Dermis microvascular lymphatic vessel endothelial cell (primary cell): ENCODE measurements at regions not wholly inside any gene's neighbourhood (a gene's known extent, or its start where the extent isn't known, plus 50 kb on each side); places are given as distances from the start of the nearest gene placed in this dataset.

Experiments used
- DNase-seq, 2 donors: peaks; one replicate each; pipeline versions ENCODE4 v3.0.0 to v3.0.0-alpha.2; 2010; ENCODE audit warnings: low read depth in 2 of 2

- DNase-seq = no peak
These were observed 999.5 kb downstream of the JRKL start for GRCh38 chr11:97389270-97389669.

- DNase-seq = no peak
These were observed 1008.4 kb downstream of the JRKL start for GRCh38 chr11:97398246-97398645.

GRCh38 chr11:97409141-97409540 lies 1019.3 kb downstream of the JRKL start:
- no peak for DNase-seq

GRCh38 chr11:97414801-97415200 lies 1025.0 kb downstream of the JRKL start:
- DNase-seq = no peak

- no peak for DNase-seq
These were observed 1029.9 kb downstream of the JRKL start for GRCh38 chr11:97419729-97420128.

- DNase-seq = no peak
These were observed 1038.5 kb downstream of the JRKL start for GRCh38 chr11:97428247-97428790.

- DNase-seq = no peak
These were observed 1041.1 kb downstream of the JRKL start for GRCh38 chr11:97430877-97431276.

- DNase-seq = no peak
These were observed 1043.1 kb downstream of the JRKL start for GRCh38 chr11:97432926-97433325.

GRCh38 chr11:97445561-97445960 lies 1055.7 kb downstream of the JRKL start:
- no peak for DNase-seq

- DNase-seq = no peak
These were observed 1061.6 kb downstream of the JRKL start for GRCh38 chr11:97451441-97451840.

- peak in 1 of 2 donors; percentile 49 for DNase-seq
These were observed 1065.2 kb downstream of the JRKL start for GRCh38 chr11:97454988-97455387.

- no peak for DNase-seq
These were observed 1070.3 kb downstream of the JRKL start for GRCh38 chr11:97460091-97460490.

- no peak for DNase-seq
These were observed 1071.4 kb downstream of the JRKL start for GRCh38 chr11:97461044-97461880.

GRCh38 chr11:97461934-97462333 lies 1072.1 kb downstream of the JRKL start:
- no peak for DNase-seq

GRCh38 chr11:97463891-97464290 lies 1074.1 kb downstream of the JRKL start:
- DNase-seq = no peak

GRCh38 chr11:97471480-97471879 lies 1081.7 kb downstream of the JRKL start:
- DNase-seq = no peak

GRCh38 chr11:97487387-97487786 lies 1097.6 kb downstream of the JRKL start:
- DNase-seq = no peak

- no peak for DNase-seq
These were observed 1109.1 kb downstream of the JRKL start for GRCh38 chr11:97498891-97499290.

GRCh38 chr11:97502201-97502600 lies 1112.4 kb downstream of the JRKL start:
- no peak for DNase-seq

- no peak for DNase-seq
These were observed 1116.4 kb downstream of the JRKL start for GRCh38 chr11:97506076-97506759.

GRCh38 chr11:97514446-97514845 lies 1124.6 kb downstream of the JRKL start:
- DNase-seq = no peak

GRCh38 chr11:97516688-97517087 lies 1126.9 kb downstream of the JRKL start:
- no peak for DNase-seq

- no peak for DNase-seq
These were observed 1135.5 kb downstream of the JRKL start for GRCh38 chr11:97525273-97525672.
